Kasumi-1 (cell line): ENCODE measurements at regions not wholly inside any gene's neighbourhood (a gene's known extent, or its start where the extent isn't known, plus 50 kb on each side); places are given as distances from the start of the nearest gene placed in this dataset.
"Not testable (repeated sequence)": the region's sequence is repeated elsewhere in the genome, so short reads cannot be mapped to it uniquely, and the experiment has no call there.

ENCODE experiments used
- DNase-seq, 2 experiments: peaks; one replicate each; lab custom pipeline; 2025; lab: John Stamatoyannopoulos, UW

DNA sequence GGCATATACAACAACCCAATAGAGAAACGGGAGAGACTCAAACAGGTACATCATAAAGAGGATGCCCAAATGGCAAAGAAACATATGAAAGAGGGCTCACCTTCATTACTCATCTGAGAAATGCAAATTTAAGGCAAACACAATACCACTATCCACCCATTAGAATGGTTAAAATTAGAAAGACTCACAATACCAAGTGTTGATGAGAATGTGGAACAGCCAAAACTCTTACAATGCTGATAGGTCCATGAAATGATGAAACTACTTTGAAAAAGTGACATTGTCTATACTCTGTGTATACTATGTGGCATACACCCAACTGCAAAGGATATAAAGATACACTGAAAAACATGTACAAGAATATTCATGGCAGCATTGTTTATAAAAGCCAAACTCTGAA lies 96.2 kb upstream of the TSHZ3 start:
- DNase-seq: no peak

DNA sequence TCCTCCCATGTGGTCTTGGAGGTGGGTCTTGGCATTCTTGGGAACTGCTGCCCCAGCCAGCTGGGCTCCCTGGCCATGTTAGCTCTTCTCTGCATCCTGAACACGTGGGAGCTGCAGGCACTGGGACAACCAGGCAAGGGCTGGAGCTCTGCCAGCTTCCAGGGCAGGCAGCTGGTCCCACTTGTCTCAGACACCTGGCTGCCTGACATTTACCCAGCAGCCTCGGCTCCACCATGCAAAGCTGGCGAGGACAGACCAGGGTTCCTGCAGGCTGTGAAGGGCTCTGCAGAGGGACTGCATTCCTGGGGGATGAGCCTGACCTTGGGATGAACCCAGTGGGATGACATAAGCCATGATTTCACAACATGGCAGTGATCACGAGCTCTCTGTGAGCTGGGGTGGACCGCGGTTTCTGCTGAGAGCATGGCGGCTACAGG lies 99.0 kb upstream of the TSHZ3 start:
- DNase-seq: no peak

DNA sequence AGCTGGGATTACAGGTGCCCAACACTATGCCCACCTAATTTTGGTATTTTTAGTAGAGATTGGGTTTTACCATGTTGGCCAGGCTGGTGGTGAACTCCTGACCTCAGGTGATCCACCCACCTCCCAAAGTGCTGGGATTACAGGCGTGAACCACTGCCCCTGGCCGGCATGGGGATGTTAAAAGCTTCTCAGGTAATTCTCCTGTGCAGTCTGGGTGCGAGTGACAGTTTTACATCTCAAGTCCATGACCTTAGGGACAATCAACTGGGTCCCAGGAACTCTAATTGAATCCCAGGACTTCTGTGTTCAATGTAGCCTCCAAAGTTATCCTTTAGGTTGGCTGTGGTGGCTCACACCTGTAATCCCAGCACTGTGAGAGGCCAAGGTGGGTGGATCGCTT lies 100.1 kb upstream of the TSHZ3 start:
- no peak for DNase-seq

DNA sequence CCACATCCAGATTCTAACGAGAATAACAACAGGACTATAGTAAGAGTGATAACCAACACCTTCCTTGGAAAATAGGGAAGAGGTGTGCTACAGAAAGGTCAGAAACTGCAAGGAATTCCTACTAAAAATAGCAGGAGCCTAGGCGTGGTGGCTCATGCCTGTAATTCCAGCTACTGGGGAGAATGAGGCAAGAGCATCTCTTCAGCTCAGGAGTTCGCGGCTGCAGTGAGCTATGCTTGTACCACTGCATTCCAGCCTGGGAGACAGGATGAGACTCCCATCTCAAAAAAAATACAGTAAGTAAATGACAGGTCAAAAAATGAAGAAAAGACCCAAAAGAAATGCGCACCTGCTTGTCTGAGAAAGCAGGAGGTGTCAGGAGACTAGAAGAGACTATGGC lies 101.5 kb upstream of the TSHZ3 start:
- DNase-seq: no peak

DNA sequence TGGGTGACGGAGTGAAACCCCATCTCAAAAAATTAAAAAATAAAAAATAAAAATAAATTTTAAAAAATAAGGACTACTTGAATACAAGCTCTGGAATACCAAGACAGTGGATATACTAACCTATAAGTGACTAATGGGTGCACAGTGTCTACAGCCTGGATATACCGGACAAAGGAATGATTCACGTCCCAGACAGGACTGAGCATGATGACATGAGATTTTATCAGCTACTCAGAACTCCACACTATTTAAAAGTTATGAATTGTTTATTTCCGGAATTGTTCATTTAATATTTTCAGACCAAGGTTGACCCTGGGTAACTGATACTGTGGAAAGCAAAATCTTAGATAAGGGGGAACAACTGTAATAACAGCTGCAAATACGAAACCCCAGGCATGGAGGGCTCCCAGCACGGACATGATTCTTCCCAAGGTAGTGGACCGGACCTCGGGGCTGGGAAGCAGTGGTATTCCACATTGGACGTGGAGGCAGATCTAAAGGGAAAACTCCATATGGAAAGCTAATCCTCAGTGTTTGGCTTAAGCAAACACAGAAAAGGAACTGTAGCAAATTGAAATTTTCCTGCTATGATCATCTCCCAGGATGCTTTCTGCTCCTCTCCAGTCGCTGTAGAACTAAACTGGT lies 102.6 kb upstream of the TSHZ3 start:
- no peak for DNase-seq

- DNase-seq: no peak
Observed at GRCh38 chr19:31459430-31459829, 110.2 kb upstream of the TSHZ3 start.

DNA sequence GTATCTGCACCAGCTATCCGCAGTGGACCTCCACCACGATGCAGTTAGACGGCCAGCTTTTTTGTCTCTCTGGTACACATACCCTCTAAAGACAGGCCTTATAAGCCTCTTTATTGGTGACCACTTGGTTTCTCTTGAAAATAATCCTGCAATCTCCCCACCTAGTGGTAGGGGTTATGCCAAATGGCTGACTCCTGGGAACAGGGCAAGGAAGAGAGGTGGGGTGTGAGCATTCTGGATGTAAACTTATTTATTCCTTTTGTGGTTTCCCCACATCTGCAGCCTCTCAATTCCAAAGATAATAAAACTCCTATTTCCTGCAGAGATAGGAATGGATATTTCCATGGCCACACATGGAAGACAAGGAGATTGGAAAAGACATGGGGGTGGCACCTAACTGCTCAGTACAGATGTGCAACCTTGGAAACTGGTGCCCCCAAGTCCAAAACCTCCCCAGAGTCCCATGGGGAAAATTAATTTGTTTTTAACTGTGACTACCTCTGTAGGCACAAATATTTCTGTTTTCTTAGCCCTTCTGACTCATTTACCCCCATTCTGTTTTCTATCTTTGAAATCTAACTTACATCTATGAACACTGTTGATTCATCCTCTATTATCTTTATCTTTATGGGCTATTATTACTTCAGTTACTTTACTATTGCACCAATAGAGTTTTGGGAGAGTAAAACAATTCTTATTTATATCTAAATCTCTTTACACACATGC lies 112.7 kb upstream of the TSHZ3 start:
- no peak for DNase-seq

DNA sequence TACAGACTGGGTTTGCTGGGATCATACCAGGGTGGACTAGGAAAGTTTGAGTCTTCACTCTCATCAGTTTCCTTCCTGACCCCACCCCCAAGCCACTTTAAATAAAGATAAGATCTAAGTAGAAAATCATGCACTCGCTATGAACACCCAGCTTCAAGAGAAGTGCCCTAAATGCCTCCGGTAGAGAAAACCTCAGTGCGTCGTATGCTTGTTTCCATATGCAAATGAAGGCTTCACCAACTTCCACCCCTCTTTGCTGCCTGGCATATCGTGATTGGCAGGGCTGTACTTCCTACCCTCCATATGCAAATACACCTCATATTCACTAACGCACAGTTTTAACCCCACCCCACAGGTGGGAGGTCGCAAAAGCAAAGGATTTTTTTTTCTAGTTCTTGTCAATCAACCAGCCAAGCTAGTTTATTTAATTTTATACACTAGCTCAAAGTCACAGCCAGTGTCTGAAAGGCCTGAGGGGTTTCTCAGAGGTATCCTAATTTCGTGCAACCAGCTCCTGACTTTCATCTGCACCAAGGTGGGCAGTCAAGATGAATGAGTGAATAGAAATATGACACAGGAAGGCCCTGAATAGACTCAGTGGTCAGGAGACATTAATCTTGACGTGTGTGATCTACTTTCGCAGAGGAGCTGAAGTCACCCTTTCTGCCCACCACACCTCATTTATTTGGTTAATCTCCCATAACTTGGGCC lies 121.1 kb upstream of the TSHZ3 start:
- DNase-seq: no peak

DNA sequence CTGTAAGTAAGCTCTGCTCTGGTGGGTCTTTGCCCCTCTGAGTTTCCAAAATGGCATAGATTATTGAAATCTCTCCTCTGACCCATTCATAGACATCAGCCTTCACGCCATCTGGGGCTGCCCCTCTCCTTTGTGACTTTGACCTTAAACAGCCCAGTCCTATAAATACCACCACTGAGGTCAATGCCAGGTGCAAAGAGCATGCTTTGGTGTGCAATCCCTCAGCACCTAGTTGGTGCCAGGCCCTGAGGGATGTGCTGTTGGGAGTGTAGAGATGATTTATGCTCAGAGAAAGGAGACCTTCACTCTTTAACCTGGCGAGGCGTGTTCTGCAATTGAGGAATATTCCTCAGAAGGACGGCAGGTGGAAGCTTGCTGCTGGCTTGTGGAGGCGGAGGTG lies 121.7 kb upstream of the TSHZ3 start:
- no peak for DNase-seq

GRCh38 chr19:31478241-31478640 lies 129.0 kb upstream of the TSHZ3 start:
- no peak for DNase-seq

DNA sequence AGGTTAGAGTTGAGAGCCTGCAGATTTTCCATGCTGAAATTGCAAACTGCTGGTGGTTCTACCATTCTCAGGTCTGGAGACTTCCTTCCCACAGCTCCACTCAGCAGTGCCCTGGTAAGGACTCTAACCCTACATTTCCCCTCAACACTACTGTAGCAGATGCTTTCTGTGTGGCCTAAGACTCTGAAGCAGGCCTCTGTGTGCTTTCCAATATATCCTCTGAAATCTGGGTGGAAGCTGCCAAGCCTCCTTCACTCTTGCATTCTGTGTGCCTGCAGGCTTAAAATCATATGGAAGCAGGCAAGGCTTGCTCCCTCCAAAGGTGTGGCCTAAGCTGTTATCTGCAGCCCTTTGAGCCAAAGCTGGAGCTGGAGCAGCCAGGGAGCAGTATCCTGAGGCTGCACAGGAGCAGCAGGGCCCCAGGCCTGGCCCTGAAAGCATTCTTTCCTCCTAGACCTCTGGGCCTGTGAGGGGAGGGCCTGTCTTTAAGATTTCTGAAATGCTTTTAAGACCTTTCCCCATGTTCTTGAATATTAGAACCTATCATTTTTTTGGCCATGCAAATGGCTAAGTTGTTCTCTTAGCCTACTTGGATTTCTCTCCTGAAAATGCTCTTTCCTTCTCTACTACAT lies 134.1 kb upstream of the TSHZ3 start:
- DNase-seq: no peak

DNA sequence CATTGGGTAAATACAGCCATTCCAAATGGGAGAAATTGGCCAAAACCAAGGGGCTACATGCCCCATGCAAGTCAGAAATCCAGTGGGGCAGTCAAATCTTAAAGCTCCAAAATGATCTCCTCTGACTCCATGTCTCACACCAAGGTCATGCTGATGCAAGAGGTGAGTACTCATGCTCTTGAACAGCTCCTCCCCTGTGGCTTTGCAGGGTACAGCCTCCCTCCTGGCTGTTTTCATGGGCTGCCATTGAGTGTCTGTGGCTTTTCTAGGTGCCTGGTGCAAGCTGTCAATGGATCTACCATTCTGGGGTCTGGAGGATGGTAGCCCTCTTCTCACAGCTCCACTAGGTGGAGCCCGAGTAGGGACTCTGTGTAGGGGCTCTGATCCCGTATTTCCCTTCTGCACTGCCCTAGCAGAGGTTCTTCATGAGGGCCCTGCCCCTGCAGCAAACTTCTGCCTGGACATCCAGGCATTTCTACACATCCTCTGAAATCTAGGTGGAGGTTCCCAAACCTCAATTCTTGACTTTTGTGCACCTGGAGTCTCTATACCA lies 135.7 kb upstream of the TSHZ3 start:
- not testable (repeated sequence) for DNase-seq

DNA sequence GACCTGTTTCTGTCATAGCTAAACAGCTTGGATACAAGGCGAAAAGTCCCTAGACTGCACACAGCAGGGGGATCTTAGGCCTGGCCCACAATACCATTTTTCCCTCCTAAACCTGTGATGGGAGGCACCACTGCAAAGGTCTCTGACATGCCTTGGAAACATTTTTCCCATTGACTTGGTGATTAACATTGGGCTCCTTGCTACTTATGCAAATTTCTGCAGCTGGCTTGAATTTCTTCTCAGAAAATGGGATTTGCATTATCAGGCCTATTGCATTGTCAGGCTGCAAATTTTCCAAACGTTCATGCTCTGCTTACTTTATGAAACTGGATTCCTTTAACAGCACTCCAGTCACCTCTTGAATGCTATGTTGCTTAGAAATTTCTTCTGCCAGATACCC lies 136.2 kb upstream of the TSHZ3 start:
- no peak for DNase-seq

- DNase-seq: no peak
Observed at GRCh38 chr19:31491242-31491641, 142.0 kb upstream of the TSHZ3 start.

DNA sequence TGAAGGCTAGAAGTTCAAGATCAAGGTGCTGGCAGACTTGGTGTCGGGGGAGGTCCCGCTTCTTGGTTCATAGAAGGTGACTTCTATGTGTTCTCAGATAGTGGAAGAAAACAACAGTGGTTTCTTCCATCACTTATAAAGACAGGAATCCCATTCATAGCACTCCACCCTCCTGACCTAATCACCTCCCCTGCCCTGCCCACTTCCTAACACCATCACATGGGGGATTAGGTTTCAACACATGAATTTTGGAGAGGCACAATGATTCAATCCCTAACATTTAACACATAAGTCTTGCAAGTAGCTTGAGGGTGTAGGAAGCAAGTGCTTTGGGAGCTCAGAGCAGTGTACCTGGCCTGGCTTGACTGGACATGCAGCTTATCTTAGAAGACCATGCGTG lies 142.8 kb upstream of the TSHZ3 start:
- DNase-seq: no peak

DNA sequence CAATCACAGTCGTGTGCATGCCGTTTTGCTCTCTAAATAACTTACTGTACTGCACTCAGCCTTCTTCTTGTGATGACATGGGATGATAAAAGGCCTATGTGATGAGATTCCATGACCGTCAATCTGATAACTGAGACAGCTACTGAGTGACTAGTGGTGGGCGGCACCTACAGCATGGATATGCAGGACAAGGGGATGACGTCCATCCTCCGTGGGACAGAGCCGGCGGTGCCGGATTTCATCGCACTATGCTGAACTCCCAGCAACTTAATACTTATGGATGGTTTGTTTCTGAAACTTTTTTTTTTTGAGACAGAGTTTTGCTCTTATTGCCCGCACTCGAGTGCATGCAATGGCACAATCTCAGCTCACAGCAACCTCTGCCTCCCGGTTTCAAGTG lies 146.8 kb upstream of the TSHZ3 start:
- DNase-seq: no peak

- no peak for DNase-seq
Observed at GRCh38 chr19:31497709-31498108, 148.5 kb upstream of the TSHZ3 start.

GRCh38 chr19:31498781-31499180 lies 149.5 kb upstream of the TSHZ3 start:
- no peak for DNase-seq

DNA sequence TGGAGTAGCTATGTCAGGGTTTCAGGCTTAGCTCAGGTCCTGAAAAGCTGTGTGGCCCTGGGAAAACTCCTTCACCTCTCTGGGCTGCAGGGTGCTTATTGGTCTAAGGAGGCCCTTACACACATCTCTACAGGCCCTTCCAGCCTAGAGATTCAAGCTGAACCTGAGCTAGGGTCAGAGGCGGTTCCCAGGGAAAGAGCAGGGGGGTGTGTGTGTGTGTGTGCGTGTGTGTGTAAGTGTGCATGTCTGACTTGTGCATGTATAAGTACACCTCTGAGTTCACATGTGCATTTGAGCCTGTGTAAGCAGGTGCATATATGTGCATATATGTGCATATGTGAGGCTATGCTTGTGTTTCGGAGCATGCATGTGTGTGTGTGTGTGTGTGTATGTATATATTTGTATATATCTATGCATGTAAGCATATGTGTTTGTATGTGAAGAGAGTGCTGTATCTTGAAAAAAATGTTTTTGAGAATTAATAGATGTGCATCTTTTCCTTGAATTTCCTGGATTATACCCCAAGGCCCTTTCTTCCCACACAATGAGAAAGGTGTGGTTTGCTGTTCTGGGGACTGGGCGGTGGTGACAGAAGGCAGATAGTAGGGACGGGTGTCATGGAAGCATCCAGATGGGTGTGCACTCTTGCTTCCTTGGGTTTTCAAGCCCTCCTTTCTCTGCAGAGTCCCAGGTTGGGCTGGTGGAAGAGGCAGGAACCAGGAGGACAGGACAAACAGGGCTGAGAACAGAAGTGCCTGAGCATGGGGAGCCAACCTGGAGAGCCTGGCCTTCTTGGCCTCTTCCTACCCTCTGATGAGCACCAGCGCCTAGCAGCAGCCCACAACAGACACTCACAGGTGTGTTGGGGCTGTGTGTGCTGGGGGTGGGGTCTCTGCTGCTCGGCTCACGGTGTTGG lies 150.3 kb upstream of the TSHZ3 start:
- no peak for DNase-seq

DNA sequence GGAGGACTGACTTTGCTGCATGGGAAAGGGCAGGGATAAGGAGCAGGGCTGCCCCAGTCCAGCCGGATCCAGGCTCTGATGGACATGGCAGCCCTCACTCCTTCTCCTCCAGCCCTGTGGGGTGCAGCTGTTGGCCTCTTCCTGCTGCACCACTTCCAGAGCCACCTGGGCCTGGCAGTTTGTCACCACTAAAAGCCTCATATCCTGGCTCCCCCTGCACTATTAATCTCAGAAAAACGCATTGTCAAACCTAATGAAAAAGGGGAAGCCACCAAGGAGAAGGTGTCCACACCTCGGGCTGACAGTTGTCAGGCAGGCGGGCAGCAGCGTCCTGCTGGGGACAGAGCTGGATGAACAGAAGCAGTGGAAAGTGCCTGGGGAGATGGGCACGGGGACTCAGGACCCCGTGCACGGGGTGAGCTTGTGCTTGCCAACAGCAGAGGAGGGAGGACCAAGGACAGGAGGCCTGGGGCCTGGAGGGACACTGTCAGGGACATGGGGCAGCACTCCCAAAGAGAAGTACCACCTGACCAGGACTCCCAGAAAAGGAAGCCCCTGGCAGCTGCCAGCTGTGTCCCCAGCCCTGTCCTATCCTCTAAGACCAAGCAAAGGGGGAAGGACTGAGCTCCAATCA lies 151.1 kb upstream of the TSHZ3 start:
- DNase-seq: no peak

- DNase-seq: no peak
Observed at GRCh38 chr19:31500946-31501345, 151.7 kb upstream of the TSHZ3 start.
